ENCODE measurements at regions not wholly inside any gene's neighbourhood (a gene's known extent, or its start where the extent isn't known, plus 50 kb on each side); places are given as distances from the start of the nearest gene placed in this dataset.

- TF ChIP-seq CTCF (IDR thresholded peaks at IDR 0.05) = no peak
- TF ChIP-seq POLR2A (IDR thresholded peaks at IDR 0.05) = no peak
These were observed 250.1 kb upstream of the PWP1 start for GRCh38 chr12:107435520-107435919.

Measured in Peyer's patch (tissue), 4 donors.